ENCODE measurements at regions not wholly inside any gene's neighbourhood (a gene's known extent, or its start where the extent isn't known, plus 50 kb on each side); places are given as distances from the start of the nearest gene placed in this dataset.

DNA sequence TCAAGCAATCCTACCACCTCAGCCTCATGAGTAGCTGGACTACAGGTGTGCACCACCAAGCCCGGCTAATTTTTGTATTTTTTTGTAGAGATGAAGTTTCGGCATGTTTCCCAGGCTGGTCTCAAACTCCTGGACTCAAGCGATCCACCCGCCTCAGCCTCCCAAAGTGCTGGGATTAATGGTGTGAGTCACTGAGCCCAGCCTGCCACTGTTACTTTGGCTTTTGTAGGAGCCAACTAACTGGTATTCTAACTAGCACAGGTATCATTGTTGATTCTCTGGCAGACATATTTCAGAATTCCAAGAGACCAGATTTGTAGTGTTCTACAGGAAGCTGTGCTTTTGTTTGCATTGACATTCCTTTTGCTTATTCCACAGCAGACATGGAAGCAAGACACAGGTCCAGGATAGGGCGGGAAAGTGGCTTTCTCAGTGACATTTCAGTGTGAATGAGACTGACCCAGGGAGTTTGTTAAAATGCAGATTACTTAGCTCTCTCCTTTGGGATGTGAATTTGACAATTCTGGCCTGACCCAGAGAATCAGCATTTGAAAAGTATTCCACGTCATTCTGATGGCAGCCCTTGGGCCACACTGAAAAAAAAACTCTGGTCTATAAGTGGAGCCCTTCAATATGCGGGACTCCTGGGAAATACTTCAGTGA, 52.2 kb upstream of the PAX6 start:
- H3K9me3 Mint-ChIP-seq (ENCODE audit: unreplicated experiment): no peaks in the 10 kb centered on the region
- no TSS peak for BruUV-seq (replicated peaks)
- intact Hi-C loops (cut with micrococcal nuclease): no loop called here
- TF ChIP-seq, protein P1, sequence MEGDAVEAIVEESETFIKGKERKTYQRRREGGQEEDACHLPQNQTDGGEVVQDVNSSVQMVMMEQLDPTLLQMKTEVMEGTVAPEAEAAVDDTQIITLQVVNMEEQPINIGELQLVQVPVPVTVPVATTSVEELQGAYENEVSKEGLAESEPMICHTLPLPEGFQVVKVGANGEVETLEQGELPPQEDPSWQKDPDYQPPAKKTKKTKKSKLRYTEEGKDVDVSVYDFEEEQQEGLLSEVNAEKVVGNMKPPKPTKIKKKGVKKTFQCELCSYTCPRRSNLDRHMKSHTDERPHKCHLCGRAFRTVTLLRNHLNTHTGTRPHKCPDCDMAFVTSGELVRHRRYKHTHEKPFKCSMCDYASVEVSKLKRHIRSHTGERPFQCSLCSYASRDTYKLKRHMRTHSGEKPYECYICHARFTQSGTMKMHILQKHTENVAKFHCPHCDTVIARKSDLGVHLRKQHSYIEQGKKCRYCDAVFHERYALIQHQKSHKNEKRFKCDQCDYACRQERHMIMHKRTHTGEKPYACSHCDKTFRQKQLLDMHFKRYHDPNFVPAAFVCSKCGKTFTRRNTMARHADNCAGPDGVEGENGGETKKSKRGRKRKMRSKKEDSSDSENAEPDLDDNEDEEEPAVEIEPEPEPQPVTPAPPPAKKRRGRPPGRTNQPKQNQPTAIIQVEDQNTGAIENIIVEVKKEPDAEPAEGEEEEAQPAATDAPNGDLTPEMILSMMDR (IDR thresholded peaks at IDR 0.05; ENCODE audit: unreplicated experiment): no peak
- H3K4me1 Mint-ChIP-seq (ENCODE audit: insufficient read depth, unreplicated experiment): no peaks in the 10 kb centered on the region
- POLR2A ChIA-PET: no interaction called here
- no peak overlapping the region for H3K27ac Mint-ChIP-seq (ENCODE audit: low read depth, unreplicated experiment)
- H3K36me3 Mint-ChIP-seq (ENCODE audit: insufficient read depth, unreplicated experiment): no peaks in the 10 kb centered on the region
- DNase-seq (ENCODE audit: unreplicated experiment): no peak
- H3K4me3 Mint-ChIP-seq (ENCODE audit: unreplicated experiment): no peak overlapping the region
- CTCF ChIA-PET: interaction anchor here (0.7 to 5.5 kb wide), 4 partner anchors 7 to 374 kb away, joined by 3 to 28 read pairs (median 3); no protein-coding TSS in a partner anchor
- H3K27me3 Mint-ChIP-seq (ENCODE audit: insufficient read depth, unreplicated experiment): no peaks in the 10 kb centered on the region

GRCh38 chr11:31861011-31861410, 49.9 kb upstream of the PAX6 start:
- H3K27me3 Mint-ChIP-seq (ENCODE audit: insufficient read depth, unreplicated experiment): no peaks in the 10 kb centered on the region
- H3K4me3 Mint-ChIP-seq (ENCODE audit: unreplicated experiment): no peak overlapping the region
- H3K9me3 Mint-ChIP-seq (ENCODE audit: unreplicated experiment): no peaks in the 10 kb centered on the region
- ChIA-PET POLR2A (interaction anchor here (0.6 kb wide), 1 partner anchor 1198 kb away, joined by 3 read pairs; no protein-coding TSS in a partner anchor), CTCF (interaction anchor here (0.6 to 5.5 kb wide), 2 partner anchors 10 to 25 kb away, joined by 3 to 28 read pairs; no protein-coding TSS in a partner anchor)
- BruUV-seq (replicated peaks): no TSS peak
- no peaks in the 10 kb centered on the region for H3K4me1 Mint-ChIP-seq (ENCODE audit: insufficient read depth, unreplicated experiment)
- no peaks in the 10 kb centered on the region for H3K36me3 Mint-ChIP-seq (ENCODE audit: insufficient read depth, unreplicated experiment)
- no peak for DNase-seq (ENCODE audit: unreplicated experiment)
- TF ChIP-seq, protein P1 (IDR thresholded peaks at IDR 0.05; ENCODE audit: unreplicated experiment): no peak
- intact Hi-C loops (cut with micrococcal nuclease): no loop called here
- H3K27ac Mint-ChIP-seq (ENCODE audit: low read depth, unreplicated experiment): no peak overlapping the region

Measured in MCF 10A (cell line).